ENCODE measurements at regions not wholly inside any gene's neighbourhood (a gene's known extent, or its start where the extent isn't known, plus 50 kb on each side); places are given as distances from the start of the nearest gene placed in this dataset.

GRCh38 chr5:167229751-167230150 lies 1061.7 kb upstream of the WWC1 start:
- DNase-seq = no peak

- DNase-seq = no peak
These were observed 1061.0 kb upstream of the WWC1 start for GRCh38 chr5:167230414-167230813.

- no peak for DNase-seq
These were observed 1058.7 kb upstream of the WWC1 start for GRCh38 chr5:167232675-167233311.

DNA sequence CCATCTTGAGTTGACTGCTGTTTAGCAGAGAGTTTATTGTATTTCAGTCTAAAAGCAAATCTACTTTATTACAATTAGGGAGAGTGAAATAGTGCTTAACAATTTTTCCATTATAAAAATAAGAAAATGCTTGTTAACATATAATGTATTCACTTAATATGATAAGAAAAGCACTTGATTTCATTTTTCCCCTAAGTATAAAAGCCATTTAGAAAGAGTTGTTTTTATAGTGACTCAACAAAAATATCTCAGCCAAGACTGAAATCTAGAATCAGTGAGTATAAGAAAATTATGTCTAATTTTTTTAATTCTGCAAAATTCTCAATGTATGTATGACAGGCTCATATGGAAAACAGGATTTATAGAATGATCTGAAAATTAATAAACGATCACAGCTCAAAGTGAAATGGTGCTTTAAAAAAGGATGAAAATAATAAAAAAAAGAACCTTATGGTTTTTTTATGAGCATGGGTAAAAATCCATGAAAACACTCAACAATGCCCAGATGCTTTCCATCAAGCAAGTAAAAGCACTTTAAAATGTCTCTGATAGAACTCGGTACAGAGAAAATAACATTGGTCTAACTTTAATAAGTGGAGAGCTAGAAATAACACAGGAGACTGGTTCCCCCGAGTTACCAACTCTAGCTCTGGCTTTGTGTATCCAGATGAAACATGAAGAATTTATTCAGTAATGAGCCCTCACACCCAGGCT lies 1057.8 kb upstream of the WWC1 start:
- DNase-seq = no peak

GRCh38 chr5:167241436-167242067 lies 1049.9 kb upstream of the WWC1 start:
- DNase-seq = no peak

- DNase-seq = peak; percentile 16
These were observed 1048.7 kb upstream of the WWC1 start for GRCh38 chr5:167242701-167243100.

DNA sequence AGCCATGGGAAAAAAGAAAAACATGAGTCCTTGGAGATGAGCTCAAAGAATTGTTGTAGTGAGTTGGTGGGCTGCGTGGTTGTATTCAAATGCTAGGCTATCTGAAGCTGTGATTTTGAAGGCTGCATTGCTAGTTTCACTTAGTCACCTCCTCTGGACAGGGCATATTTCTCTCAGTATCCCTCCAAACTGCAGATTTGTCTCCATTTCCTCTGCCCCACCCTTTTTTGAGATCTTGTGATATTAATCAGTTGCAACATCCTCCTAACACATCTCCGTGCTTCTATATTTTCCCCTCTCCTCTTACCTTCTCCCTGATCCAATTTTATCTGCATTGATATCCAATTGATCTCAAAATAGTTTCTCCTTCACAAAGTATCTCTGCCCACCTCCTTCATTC lies 1048.0 kb upstream of the WWC1 start:
- no peak for DNase-seq

GRCh38 chr5:167244583-167244982 lies 1046.9 kb upstream of the WWC1 start:
- no peak for DNase-seq

DNA sequence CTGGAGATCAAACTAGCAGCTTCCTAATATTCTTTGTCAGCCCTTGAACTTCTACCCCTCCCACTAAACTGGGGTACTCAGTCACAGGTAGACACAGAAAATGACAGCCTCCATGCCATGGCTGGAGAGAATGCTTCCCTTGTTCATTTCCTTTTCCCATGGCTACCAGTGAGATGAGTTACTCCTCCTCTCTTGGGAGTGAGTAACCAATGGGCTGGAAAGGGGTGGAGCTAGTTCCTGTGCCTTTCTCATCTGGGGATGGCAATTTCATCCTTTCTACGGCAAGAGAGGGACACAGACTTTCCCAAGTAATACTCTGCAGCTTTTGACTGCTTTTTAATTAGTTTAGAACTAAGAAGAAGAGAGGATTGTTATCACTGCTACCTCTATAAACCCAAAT lies 1045.6 kb upstream of the WWC1 start:
- DNase-seq = no peak

DNA sequence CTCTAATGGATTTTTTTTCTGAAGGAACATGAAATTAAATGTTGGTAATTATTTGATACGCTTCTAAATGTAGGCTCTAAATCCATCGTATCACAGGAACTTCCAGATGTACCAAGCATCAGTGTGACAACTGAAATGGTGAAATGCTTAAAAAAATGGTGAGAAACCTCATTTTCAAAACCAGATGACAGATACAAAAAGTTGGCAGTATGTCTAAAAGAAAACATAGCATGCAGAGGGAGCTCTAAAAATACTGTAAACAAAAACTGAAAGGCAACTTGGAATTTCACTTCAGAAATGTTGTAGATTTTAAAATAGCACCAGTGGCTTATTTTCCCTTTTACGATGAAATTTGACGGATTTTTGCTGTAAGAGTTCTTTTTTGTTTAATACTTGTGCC lies 1043.6 kb upstream of the WWC1 start:
- no peak for DNase-seq

- DNase-seq = no peak
These were observed 1043.2 kb upstream of the WWC1 start for GRCh38 chr5:167248257-167248656.

DNA sequence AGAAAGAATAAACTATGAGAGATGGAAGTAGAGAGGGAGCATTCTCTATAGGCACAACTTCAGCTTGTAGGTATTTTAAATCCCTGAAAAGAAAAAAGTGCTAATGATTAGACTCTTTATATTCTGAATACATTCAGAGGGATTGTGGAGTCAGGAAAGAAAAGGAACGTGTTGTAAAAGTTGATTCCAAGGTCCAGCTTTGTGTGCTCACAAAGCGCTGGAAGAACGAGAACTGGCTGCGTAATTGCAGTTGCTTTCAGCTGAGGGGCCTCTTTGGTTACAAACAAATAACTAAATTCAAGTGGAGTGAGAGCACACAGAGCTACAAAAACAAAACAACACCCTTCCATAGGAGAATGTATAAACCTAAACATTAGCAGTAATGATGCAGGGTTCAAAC lies 1040.4 kb upstream of the WWC1 start:
- no peak for DNase-seq

DNA sequence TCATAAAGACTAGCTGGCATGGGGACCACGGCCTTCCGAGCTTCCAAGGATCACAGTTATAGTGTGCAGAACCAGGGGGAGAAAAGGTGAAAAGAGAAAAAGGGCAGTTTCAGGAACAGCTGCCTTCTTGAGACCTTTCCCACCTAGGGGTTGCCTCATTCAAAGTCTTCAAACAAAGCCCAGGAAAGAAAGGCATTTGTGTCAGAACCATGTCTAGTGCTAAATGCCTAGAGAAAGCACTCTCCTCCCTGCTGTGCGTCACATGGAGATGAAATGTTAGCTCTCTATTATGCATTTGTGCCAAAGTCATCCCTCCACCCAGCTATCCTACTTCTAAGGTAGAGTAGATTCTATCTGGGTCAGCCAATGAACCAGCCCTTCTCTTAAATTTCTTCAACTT lies 1037.3 kb upstream of the WWC1 start:
- no peak for DNase-seq

- DNase-seq = no peak
These were observed 1035.5 kb upstream of the WWC1 start for GRCh38 chr5:167255926-167256325.

GRCh38 chr5:167259806-167260205 lies 1031.6 kb upstream of the WWC1 start:
- DNase-seq = no peak

DNA sequence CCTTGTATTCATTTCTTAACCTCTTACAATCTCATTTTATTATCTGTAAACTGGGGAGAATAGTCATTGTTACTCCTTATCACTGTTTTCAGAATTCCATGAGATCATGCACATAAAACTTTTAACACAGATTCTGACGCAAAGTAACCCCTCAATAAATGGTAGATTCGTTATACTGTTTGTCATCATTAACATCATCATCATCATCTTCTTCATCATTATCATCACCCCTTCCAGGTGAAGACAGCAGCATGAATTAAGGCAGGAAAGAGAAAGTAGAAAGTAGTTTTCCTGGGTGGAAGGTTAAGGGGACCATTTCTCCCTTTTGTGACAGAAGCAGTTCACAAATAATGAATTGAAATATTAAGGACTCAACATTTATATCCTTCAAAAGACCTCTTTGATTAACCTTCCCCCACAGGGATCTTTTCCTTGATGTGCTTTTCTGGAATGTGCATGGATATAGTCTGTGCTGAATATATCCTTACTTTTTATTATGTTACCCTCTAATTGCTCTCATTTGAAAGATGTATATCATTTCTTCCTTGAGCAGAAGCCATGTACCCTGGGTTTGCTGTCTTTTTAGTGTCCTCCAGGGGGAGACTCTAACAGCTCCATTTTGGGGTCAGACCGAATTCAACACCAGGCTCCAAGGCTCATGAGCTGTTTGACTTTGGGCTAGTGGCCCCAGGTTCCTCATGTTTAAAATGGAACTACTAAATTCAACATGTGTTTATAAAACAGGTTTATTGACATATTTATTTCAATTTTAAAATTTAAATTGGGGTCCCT lies 1029.9 kb upstream of the WWC1 start:
- no peak for DNase-seq

- DNase-seq = no peak
These were observed 1028.3 kb upstream of the WWC1 start for GRCh38 chr5:167263185-167263584.

GRCh38 chr5:167264348-167264747 lies 1027.1 kb upstream of the WWC1 start:
- no peak for DNase-seq

DNA sequence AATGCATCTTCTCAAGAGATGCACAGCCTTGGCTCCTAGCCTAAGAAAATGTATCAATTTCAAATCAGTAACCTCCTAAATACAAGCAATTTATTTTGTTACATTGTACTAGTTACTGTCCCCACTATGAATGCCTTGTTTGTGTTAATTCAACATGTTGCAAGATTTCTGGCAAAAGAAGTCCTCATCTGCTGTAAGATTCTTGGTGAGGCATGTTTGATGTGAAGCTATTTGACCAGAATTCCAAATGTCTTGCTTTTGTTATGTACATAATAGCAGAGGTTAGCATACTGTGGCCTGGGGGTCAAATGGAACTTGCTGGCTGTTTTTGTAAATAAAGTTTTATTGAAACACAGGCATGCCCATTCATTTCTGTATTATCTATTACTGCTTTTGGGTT lies 1023.1 kb upstream of the WWC1 start:
- DNase-seq = no peak

DNA sequence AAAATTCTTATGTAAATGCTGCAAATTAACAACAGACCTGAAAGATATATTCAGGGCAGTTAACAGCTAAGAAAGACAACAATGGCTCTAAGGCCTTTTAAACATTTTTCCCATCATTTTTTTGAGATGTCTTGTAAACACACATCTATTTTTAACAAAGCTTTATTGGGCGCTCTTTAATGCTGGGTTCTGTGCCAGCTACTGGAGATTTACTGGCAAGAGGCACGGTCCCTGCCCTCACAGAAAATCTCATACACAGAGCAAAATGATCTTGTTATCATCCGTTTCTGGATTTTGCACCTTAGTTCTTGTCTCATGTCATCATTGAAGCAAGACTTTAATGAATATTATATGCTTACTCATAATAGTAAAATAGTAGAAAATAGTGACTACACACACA lies 1022.3 kb upstream of the WWC1 start:
- no peak for DNase-seq

DNA sequence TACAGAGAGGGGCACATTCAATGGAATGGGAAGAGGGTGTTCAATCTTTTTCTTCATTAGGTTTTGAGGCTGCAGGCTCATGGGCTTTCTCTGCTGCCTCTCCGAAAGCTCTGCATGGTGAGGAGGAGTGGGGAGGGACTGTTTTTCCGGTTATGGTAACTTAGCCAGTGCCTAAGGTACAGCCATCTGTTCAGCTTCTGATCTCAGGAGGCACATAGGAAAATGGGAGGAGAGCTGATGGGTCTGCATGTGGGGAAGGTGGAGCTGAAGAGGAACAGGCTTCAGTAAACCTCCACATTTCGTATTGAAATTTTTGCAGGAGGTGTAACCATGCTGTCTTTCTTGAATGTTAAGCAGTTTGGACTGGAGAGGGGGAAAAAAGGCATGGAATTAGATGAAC lies 1020.4 kb upstream of the WWC1 start:
- DNase-seq = no peak

DNA sequence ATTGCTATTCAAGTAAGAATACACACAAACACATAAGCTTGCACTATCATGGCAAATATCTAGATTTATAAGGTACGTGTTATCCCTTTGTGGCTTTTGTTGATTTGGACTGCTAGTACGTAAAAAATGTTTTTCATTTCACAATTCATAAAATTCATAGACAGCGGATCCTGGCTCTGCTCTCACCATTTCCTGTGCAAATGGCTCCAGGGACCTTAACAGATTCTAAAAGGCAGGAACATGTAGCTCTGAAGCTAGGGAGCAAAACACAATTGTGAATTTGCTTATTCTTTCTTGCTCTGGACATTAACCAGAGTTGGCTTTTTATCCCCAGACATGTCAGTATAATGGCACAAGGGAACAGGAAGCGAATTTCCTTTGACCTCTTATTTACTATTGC lies 1019.9 kb upstream of the WWC1 start:
- peak; percentile 34 for DNase-seq

DNA sequence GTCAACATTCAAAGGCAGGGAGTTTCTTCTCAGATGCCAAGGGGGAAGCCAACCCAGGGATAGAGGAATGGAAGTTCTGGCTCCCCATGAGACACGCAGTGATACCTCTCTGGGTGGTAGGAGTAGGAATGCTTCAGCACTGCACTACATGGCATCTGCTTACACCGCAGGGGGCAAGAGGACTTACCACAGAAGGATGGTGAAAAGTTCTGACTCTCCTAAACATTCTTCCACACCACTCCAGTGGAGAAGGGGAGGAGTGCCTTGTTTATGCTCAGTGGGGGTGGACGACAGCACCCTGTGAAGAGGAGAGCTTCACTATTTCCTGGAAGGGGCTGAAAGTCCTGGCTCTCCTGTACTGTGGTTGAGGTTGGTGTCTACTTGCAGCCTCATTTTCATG lies 1011.3 kb upstream of the WWC1 start:
- no peak for DNase-seq

Measured in muscle of arm (tissue), 1 donor.